Neural cell (in vitro differentiated cells): ENCODE measurements at regions not wholly inside any gene's neighbourhood (a gene's known extent, or its start where the extent isn't known, plus 50 kb on each side); places are given as distances from the start of the nearest gene placed in this dataset.

ENCODE experiments used
- H2AFZ ChIP-seq: fragments of 200-600, 300-800 bp; sonication (generic), shearing (Covaris generic); 2 replicates; pipeline ENCODE4 v1.6.0; 2014; ENCODE audit warnings: low read depth, mild to moderate bottlenecking, antibody characterized with exemption, low read length, moderate library complexity
- H3F3A ChIP-seq: fragments of 200-600 bp; shearing (Covaris generic); 2 replicates; pipeline ENCODE4 v1.6.1; 2016; ENCODE audit warnings: mild to moderate bottlenecking, moderate library complexity, mixed read lengths, antibody characterized with exemption, low read length; ENCODE audit not compliant: insufficient read depth, poor library complexity, severe bottlenecking
- H3K27ac ChIP-seq: fragments of 200-600, 300-800 bp; sonication (generic), shearing (Covaris generic); 2 replicates; pipeline ENCODE4 v1.5.1; 2014; ENCODE audit warnings: mild to moderate bottlenecking, low read length, moderate library complexity
- H3K27me3 ChIP-seq: fragments of 300-800, 200-600 bp; sonication (generic), shearing (Covaris generic); 2 replicates; pipeline ENCODE4 v1.6.0; 2014; ENCODE audit warnings: mild to moderate bottlenecking, low read depth, low read length, moderate library complexity; ENCODE audit not compliant: insufficient read depth
- H3K36me3 ChIP-seq: fragments of 300-800, 200-600 bp; sonication (generic), shearing (Covaris generic); 2 replicates; pipeline ENCODE4 v1.5.1; 2014; ENCODE audit warnings: mild to moderate bottlenecking, antibody characterized with exemption, low read length, moderate library complexity; ENCODE audit not compliant: insufficient read depth
- H3K4me2 ChIP-seq: fragments of 300-800, 200-600 bp; sonication (generic), shearing (Covaris generic); 2 replicates; pipeline ENCODE4 v1.6.0; 2014; ENCODE audit warnings: mild to moderate bottlenecking, low read length
- H3K4me3 ChIP-seq: fragments of 300-800, 200-600 bp; sonication (generic), shearing (Covaris generic); 2 replicates; pipeline ENCODE4 v1.5.1; 2014; ENCODE audit warnings: mild to moderate bottlenecking, low read length, moderate library complexity
- H3K79me2 ChIP-seq: fragments of 200-600 bp; shearing (Covaris generic); replicated peaks from 2 replicates; pipeline ENCODE4 v1.6.0; 2014; ENCODE audit warnings: mild to moderate bottlenecking, low read length, moderate library complexity; ENCODE audit not compliant: insufficient read depth
- H3K9ac ChIP-seq: fragments of 300-800, 200-600 bp; sonication (generic), shearing (Covaris generic); 2 replicates; pipeline ENCODE4 v1.6.1; 2016; ENCODE audit warnings: mild to moderate bottlenecking, low read length, mixed read lengths
- H3K9me2 ChIP-seq: fragments of 200-600 bp; shearing (Covaris generic); 2 replicates; pipeline ENCODE4 v1.6.1; 2016; ENCODE audit warnings: mild to moderate bottlenecking, low read length, mixed read lengths; ENCODE audit not compliant: insufficient read depth
- H3K9me3 ChIP-seq: fragments of 200-600, 300-800 bp; sonication (generic), shearing (Covaris generic); 2 replicates; pipeline ENCODE4 v1.6.1; 2016; ENCODE audit warnings: mild to moderate bottlenecking, mixed run types, low read length, moderate library complexity, mixed read lengths
- H4K20me1 ChIP-seq: fragments of 200-600 bp; shearing (Covaris generic); 2 replicates; pipeline ENCODE4 v1.6.1; 2016; ENCODE audit warnings: mild to moderate bottlenecking, mixed run types; ENCODE audit not compliant: insufficient read depth
- CTCF ChIP-seq: fragments of 450-650 bp; IDR thresholded peaks from 2 replicates; pipeline ENCODE4 v1.5.1; 2014; ENCODE audit warnings: antibody characterized with exemption, mild to moderate bottlenecking, moderate library complexity; ENCODE audit not compliant: poor library complexity, severe bottlenecking
- EP300 ChIP-seq: fragments of 450-650 bp; conservative IDR thresholded peaks from 2 replicates; pipeline ENCODE4 v1.6.1; 2014; ENCODE audit warnings: antibody characterized with exemption, mild to moderate bottlenecking, moderate library complexity; ENCODE audit not compliant: poor library complexity, severe bottlenecking
- EZH2 ChIP-seq: fragments of 200-600, 300-800 bp; shearing (Covaris generic), sonication (generic); IDR thresholded peaks from 2 replicates; pipeline ENCODE4 v1.6.1; 2014; ENCODE audit warnings: antibody characterized with exemption, low read length, borderline replicate concordance, mild to moderate bottlenecking; ENCODE audit not compliant: insufficient read depth, poor library complexity, severe bottlenecking
- MXI1 ChIP-seq: fragments of 450-650 bp; conservative IDR thresholded peaks from 2 replicates; pipeline ENCODE4 v1.6.1; 2014; ENCODE audit warnings: antibody characterized with exemption, mild to moderate bottlenecking; ENCODE audit not compliant: poor library complexity, severe bottlenecking
- POLR2AphosphoS5 ChIP-seq: IDR thresholded peaks from 2 replicates; pipeline ENCODE4 v1.6.1; 2012
- RAD21 ChIP-seq: fragments of 450-650 bp; conservative IDR thresholded peaks from 2 replicates; pipeline ENCODE4 v1.6.1; 2014; ENCODE audit warnings: antibody characterized with exemption, mild to moderate bottlenecking, moderate library complexity
- REST ChIP-seq: IDR thresholded peaks from 2 replicates; pipeline ENCODE4 v1.6.1; 2012; ENCODE audit warnings: borderline replicate concordance
- SMC3 ChIP-seq: fragments of 450-650 bp; conservative IDR thresholded peaks from 2 replicates; pipeline ENCODE4 v1.6.1; 2014; ENCODE audit warnings: antibody characterized with exemption, mild to moderate bottlenecking, moderate library complexity; ENCODE audit not compliant: poor library complexity
- TAF1 ChIP-seq: IDR thresholded peaks from 2 replicates; pipeline ENCODE4 v1.6.1; 2012; ENCODE audit warnings: low read depth

GRCh38 chr5:67549947-67550346, 353.3 kb upstream of the CD180 start:
- H3K79me2 ChIP-seq, result no peaks in the 10 kb centered on the region
- H3K27ac ChIP-seq, result no peak overlapping the region
- H3K4me2 ChIP-seq, result no peak overlapping the region
- H3K9me3 ChIP-seq, result no peaks in the 10 kb centered on the region
- H2AFZ ChIP-seq, result no peak overlapping the region
- H3K27me3 ChIP-seq, result no peaks in the 10 kb centered on the region
- no peaks in the 10 kb centered on the region for H3F3A ChIP-seq
- H3K9ac ChIP-seq, result no peak overlapping the region
- TF ChIP-seq MXI1, result no peak
- TF ChIP-seq TAF1, result no peak
- TF ChIP-seq REST, result no peak
- no peak for TF ChIP-seq POLR2AphosphoS5
- no peak for TF ChIP-seq SMC3
- TF ChIP-seq CTCF, result no peak
- no peak for TF ChIP-seq RAD21
- TF ChIP-seq EZH2, result no peak
- TF ChIP-seq EP300, result no peak
- no peaks in the 10 kb centered on the region for H3K36me3 ChIP-seq
- no peak overlapping the region for H3K4me3 ChIP-seq
- no peaks in the 10 kb centered on the region for H4K20me1 ChIP-seq
- H3K9me2 ChIP-seq, result no peaks in the 10 kb centered on the region

GRCh38 chr5:67549296-67549618, 352.7 kb upstream of the CD180 start:
- Histone ChIP-seq H3K9ac (no peak overlapping the region), H3K9me3 (no peaks in the 10 kb centered on the region), H3K9me2 (no peaks in the 10 kb centered on the region), H3K36me3 (no peaks in the 10 kb centered on the region), H3K27ac (no peak overlapping the region), H2AFZ (no peak overlapping the region), H3K4me3 (no peak overlapping the region), H4K20me1 (no peaks in the 10 kb centered on the region), H3K27me3 (no peaks in the 10 kb centered on the region), H3K79me2 (no peaks in the 10 kb centered on the region), H3K4me2 (no peak overlapping the region), H3F3A (no peaks in the 10 kb centered on the region)
- TF ChIP-seq POLR2AphosphoS5, result no peak
- no peak for TF ChIP-seq MXI1
